HUDEP-2 (cell line): ENCODE measurements at regions not wholly inside any gene's neighbourhood (a gene's known extent, or its start where the extent isn't known, plus 50 kb on each side); places are given as distances from the start of the nearest gene placed in this dataset.
"Not testable (repeated sequence)": the region's sequence is repeated elsewhere in the genome, so short reads cannot be mapped to it uniquely, and the experiment has no call there.

Source experiments
- DNase-seq, 76 experiments: peaks; one replicate each; lab custom pipeline; 2025; ENCODE audit not compliant: unreplicated experiment in 76 of 76; lab: John Stamatoyannopoulos, UW

DNA sequence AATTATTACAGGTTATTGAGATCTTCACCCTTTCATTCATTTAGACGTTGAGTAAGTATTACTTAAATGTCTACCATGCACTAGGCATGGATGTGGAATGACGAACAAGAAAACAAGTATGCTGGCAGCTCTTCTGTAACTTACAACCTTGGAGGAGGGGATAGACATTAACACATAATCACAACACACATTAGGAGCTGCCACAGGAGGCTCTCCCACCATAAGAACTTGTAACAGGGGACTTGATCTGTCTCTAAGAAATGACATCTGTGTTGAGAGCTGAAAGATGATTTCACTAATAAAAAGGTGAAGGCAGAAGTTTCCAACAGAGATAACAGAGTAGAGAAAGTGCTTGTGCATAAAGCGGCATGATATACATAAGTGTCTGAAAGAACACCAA is 384.7 kb upstream of the ZEB2 start:
- DNase-seq = no peak

DNA sequence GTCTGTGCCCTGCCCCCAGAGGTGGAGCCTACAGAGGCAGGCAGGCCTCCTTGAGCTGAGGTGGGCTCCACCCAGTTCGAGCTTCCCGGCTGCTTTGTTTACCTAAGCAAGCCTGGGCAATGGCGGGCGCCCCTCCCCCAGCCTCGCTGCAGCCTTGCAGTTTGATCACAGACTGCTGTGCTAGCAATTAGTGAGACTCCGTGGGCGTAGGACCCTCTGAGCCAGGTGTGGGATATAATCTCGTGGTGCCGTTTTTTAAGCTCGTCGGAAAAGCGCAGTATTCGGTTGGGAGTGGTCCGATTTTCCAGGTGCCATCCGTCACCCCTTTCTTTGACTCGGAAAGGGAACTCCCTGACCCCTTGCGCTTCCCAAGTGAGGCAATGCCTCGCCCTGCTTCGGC is 383.1 kb upstream of the ZEB2 start:
- DNase-seq = not testable (repeated sequence)

DNA sequence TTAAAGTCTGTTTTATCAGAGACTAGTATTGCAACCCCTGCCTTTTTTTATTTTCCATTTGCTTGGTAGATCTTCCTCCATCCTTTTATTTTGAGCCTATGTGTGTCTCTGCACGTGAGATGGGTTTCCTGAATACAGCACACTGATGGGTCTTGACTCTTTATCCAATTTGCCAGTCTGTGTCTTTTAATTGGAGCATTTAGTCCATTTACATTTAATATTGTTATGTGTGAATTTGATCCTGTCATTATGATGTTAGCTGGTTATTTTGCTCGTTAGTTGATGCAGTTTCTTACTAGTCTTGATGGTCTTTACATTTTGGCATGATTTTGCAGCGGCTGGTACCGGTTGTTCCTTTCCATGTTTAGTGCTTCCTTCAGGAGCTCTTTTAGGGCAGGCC is 381.5 kb upstream of the ZEB2 start:
- DNase-seq = not testable (repeated sequence)

DNA sequence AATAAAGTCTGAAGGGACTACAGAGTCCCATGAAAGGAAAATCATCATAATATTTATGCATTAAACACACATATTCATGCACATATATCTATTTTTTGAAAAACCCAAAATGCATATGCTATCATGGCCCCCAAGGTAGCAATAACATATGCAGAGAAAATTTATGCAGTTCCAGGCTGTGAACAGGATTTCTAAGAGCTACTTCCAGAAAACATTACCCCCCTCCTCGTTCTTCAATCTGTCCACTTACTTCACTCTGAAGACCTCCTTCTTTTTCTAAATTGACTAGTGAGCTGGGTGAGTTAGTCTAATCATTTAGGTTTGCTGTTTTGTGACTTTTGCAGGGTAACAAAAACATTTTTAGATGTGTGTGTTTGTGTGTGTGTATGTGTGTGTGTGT is 376.4 kb upstream of the ZEB2 start:
- DNase-seq = no peak

DNA sequence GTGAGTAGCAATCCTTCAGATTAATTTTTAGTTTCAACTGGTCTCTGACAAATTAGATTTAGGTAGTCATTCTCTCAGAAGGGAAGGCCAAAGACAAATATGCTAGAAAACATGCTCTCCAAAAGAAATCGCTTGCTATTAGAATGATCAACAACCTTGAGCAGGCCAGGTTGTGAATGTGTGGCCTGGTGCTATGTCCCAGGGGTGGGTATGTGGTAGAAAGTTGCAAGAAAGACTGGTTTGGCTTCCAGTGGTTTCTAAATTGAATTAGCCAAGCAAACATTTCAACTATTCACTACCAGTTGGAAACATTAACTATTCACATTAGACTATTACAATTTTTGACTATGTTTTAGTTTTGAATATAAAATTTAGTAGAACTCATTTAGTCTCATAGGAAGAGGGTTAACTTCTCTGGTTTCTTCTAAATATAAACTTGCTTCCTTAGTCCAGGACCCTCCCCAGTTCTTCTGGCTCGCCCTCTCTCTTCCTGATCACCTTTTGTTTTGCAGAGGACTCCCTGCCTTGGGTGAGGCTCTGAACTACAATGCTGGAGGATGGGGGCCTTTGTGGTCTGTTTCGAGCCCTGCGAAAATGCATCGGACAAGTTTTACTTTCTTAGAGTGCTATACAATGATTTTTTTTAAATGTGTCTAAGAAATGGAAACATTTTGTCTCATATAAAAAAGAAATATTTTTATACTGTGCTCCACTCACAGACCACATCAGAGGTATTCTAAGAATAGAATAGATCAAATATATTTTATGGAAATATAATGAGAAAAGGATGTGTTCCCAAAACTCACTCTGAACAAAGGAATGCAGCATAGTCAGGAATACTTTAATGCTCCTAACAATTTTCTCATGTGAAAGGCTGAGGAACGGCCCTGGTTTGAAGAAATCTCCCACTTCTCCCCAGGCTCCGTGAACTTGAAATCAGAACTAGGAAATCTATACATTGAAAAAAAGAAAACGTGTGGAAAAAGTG is 375.0 kb upstream of the ZEB2 start:
- no peak for DNase-seq

DNA sequence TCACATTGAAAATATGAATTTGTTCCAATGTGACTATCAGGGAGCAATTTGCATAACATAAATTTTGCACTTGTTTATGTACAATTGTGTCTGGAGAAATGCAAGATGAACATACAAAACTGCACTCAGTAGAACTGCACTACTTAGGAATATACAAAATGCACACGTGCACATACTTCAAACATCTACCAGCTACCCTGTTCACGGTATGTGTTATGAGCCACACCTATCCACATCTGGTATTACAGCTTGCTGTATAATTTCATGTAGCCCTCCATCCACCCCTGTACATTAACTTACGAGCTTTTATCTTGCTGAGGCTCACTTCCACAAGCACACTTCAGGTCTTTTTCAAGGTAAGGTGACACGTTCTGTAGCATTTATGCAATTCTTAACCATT is 373.5 kb upstream of the ZEB2 start:
- DNase-seq = no peak

DNA sequence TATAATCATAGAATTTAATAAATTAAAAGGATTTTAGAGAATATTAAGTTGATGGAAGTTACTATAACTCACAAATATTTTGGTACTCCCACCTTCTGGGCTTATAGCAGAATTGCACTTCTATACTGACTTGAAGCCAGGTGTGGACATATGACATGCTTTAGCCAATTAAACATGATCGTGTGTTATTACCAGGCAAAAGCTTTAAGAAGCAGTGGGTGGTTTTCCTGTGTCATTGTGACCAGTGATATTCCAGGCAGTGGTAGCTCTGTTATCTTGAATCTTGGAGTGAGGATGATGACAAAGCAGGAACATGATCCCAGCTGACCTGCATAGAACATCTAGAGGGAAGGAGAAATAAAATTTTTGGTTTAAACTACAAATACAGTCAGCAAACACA is 370.9 kb upstream of the ZEB2 start:
- DNase-seq = peak in 6 of 76 experiments; percentile 0 to 26 (median 14)

DNA sequence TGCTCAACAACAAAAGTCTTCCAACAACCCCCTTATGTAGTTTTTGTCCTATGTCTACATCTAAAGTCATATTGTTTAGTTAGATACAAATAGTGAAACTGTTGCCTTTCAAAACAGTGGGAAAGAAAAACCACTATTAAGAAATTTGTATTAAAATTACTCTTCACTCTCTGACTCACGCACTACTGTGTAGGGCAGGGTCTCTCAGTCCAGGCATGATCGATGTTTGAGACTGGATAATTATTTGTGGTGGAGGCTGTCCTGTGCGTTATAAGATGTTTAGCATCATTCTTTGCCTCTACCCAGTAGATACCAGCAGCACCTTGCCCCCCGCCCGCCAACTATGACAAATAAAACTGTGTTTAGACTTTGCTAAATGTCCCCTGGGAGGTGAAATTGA is 369.4 kb upstream of the ZEB2 start:
- DNase-seq = no peak

DNA sequence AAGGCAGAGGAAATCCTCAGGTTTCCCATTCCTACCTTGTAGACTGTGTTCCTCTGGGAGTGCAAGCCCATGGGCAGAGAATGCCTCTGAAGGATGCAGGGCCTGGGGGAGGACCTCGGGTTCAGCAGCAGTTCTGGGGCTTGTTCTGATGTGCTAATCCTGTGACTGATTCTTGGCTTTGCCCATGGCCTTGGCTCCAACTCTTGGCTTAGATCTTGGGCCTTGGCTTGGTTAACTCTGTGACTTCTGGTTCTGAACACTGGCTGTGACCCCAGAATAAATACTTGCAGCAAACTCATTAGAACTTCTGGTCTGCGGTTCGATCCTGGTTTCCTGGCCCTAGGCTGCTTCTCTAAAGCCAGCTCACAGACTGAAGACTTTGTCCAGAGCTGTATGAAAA is 366.9 kb upstream of the ZEB2 start:
- no peak for DNase-seq

DNA sequence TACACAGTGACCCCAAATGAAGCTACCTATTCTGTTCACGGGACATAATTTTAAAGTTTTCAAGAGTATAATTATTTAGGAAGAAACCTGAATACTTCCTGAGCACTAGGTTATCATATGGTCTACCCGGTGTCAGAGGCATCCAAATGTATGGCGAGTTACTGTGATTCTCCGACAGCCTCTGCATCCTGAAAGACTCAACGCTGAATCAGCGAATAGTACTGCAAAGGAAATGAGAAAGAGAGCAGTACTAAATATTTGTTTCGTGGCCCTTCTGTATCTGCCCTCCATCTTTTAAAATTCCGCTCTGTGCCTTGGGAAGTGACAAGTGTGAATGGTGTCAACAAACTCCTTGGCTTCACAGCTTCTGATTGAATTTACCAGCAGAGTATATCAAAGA is 358.0 kb upstream of the ZEB2 start:
- peak in 1 of 76 experiments; percentile 1 for DNase-seq

DNA sequence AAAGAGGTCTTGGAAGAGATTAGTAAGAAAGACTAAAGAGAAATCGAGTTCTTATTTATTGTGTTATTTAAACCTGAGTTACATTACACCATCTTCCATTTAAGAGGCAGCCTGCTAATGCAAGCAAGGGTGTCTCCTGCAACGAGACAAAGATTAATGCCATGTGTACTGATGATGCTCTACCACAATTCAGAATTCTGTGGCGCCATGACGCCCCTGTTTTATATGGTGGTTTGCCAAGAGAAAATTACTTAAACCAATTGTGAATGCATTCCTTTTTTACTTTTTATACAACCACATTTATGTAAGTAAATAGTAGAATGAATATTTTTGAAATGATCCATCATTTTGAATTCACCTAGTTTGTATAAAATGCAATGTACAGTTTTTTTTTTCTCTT is 356.1 kb upstream of the ZEB2 start:
- no peak for DNase-seq

DNA sequence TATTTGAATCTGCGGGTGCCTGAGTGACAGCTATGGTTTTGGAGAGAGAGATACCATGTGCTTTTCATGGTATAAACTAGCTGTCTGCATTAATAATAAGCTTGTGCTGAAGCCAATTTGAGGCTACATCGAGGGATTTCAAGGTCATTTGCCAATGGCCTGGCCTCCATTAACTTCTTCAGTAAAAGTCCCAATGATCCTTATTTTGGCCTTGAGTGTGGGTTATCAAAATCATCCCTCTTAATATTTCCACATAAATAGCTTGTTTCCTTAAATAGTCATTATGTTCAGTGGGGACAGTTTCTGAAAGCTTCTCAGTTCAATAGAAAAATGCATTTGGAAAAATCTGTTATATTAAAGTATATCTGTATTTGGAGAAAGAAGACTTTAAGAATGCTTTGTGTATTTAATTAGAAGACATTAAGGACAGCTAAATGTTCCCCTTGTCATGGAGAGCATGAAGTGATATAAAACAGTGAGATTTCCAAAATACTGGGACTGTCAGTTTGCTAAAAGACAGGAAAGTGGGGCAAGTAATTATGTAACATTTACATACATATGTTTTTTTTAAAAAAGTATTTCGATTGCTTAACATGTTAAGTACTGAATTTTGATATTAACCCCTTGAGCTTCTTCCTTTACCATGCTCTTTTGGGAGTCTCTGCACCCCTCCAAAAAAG is 355.5 kb upstream of the ZEB2 start:
- DNase-seq = no peak

DNA sequence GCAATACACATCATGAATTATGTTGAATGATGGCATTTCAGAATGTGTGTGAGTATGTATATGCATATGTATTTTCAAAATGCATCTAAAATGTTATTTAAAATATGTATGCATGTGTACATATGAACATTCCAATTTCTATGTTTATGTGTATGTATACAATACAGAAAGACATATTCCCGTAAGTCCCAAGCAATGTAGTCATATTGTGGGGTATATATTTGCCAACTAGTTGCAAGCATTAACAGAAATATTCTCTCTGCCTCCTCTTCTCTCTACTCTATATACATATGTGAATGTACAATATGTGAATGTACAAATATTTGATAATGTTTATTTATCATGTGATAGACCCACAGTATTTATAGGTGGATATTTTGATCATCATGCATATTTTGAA is 345.8 kb upstream of the ZEB2 start:
- DNase-seq = no peak

DNA sequence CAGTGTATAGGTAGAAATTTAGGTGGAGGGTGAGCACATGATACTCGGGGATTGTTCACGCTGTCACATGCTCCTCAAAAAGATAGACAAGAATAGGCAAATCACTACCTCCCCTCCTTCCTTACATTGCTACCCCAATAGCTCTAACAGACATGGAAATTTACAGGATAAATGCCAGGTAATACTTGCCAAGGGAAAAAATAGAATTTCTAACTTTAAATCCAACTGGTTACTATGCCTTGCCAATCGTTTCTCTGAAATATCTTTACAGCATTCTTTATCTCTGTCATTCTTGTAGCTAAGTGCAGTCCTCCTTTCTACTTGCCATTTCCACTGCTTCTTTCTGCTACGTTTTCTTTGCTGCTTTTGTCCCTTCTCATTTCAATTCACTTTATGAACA is 339.8 kb upstream of the ZEB2 start:
- DNase-seq = no peak

DNA sequence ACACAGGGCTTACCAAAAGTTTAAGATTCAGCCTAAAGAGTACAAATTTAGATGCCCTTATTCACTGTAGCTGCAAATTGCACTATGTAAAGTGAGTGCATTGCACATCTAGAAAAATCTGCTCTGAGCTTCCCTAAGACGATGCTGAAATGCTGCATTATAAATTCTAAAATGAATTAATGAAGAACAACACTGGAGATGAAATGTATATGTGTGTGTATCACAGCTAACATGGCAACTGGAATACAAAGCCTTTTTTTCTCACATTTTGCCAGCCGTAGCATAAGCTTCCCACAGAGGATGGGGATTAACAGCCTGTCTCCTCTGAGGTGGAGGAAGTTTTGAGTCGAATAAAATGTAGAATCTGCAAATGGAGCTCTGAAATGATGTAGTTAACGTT is 338.3 kb upstream of the ZEB2 start:
- no peak for DNase-seq

DNA sequence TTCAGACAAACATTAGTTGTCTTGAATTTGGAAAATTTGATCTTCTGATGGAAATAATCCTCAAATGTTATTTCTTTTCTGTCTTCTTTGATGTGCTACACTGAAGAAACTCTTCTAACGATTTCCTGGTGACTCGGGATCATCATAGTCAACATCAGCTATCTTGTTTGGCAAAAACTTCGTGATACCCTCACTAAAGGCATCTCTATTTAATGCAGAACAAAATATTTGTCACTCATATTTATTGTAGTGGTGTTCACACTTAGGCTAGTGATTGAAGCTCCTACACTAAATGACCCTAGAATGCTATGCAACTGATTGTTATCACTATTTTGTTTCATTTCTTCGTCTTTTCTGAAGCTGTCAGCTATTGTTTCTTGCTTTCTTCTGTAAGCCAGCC is 334.7 kb upstream of the ZEB2 start:
- no peak for DNase-seq

DNA sequence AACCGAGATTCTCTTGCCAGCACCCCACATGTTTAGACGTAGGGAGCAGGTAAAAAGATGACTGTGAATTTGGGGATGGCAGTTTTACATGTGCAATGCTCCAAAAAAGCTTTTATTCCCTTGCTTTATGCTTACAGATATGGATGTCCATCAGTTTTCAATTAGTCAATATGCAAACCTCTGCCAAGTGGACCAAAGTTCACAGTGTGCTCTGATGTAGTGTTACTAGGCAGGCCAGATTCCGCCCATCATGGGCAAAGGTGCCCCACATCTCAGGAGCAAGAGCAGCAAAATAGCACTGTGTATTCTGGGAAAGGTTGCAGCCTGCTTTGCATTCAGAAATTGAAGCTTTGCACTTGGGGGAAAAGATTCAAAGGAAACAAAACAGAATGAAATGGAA is 329.7 kb upstream of the ZEB2 start:
- no peak for DNase-seq

DNA sequence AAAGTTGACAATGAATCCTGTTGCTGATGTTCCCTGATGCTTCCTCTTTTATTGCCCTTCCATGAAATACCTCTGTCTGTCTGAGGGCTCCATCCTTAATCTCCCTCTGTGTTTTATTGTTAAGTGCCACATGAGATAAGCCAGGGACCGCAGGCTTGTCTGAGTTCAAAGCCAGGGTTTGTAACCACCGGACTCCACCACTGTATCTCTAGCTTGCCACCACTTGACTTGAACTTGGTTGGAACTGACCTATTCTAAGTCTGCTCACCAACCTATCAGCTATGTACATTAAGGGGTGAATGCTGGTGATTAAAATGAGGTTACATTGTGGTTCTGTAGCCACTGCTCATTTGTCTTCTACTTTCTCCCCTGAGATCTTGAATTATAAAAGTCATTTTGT is 328.5 kb upstream of the ZEB2 start:
- peak in 10 of 76 experiments; percentile 2 to 41 (median 10) for DNase-seq

DNA sequence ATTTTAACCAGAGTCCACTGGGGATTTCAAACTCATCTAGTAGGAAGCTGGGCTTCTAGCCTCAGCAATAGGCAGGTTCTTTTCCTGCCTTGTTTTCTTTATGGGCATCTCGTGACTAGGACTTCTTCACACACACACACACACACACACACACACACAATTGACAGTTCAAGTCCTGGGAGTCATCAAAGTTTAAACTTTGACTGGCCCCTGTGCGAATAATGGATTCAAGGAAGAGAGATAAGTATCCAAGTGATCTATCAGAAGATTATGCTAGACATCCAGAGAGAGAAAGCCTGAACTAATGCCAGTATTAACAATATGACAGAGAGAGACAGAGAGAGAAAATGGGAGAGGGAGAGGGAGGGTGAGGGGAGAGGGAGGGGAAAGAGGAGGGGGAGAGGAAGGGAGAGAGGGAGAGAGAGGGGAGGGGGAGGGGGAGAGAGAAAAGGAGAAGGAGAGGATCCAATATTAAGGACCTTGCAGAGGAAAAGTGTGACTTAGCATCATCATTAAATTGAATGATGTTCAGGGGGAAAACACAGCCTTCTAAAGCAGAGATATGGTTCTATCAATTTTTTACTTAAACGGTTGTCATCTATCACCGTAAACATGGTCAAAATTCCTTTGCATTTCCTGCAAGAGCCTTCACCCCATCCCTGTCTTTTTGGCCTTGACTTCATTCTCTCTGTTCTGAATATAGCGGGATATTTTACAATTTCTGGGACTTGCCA is 327.6 kb upstream of the ZEB2 start:
- DNase-seq = no peak

DNA sequence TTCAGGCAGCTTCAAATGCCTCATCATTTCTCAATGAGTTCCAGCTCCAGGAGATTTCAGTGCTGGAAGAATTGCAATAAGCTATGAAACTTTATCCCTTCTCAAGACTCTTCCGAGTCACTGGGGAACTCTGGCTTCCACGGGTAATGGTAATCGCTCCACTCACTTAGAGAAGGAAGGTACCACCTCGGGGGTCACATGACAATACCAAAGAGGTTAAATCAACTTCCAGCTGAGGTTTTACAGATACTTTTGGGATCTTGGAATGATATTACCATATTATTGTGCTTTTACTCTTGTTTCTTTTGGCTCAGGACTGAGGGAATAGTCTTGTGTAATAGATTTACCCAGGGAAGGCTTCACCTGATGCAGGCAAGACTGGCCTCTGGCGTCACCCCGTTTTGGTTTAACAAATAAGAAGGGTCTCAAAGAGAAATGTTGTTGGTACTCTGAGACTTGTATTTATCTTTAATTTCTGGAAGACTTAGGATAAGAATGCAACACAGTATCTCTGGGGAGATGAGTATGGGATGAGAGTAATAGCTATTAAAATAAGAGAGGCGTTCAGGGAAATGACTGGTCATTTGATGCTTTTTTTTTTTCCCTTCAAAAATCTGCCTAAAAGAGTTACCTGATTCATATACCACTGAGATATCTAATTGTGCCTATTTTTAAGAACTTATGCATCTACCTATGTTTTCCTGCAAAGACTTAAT is 316.9 kb upstream of the ZEB2 start:
- no peak for DNase-seq
